Neural progenitor cell (in vitro differentiated cells): ENCODE measurements at regions not wholly inside any gene's neighbourhood (a gene's known extent, or its start where the extent isn't known, plus 50 kb on each side); places are given as distances from the start of the nearest gene placed in this dataset.

Experiments
- DNase-seq: peaks from one replicate; pipeline ENCODE4 v3.0.0-alpha.2; 2016; ENCODE audit warnings: low spot score
- H2AFZ ChIP-seq: fragments of 200-600 bp; sonication (generic); replicated peaks from 2 replicates; pipeline ENCODE4 v1.6.1; 2016; ENCODE audit warnings: antibody characterized with exemption
- H3F3A ChIP-seq: fragments of 200-600 bp; sonication (generic); 2 replicates; pipeline ENCODE4 v1.6.1; 2016; ENCODE audit warnings: antibody characterized with exemption, low read depth
- H3K27ac ChIP-seq: fragments of 200-600 bp; sonication (generic); 2 replicates; pipeline ENCODE4 v1.5.1; 2016; ENCODE audit warnings: mild to moderate bottlenecking
- H3K27me3 ChIP-seq: fragments of 200-600 bp; sonication (generic); 2 replicates; pipeline ENCODE4 v1.6.1; 2016; ENCODE audit warnings: mild to moderate bottlenecking, moderate library complexity
- H3K36me3 ChIP-seq: fragments of 200-600 bp; sonication (generic); 2 replicates; pipeline ENCODE4 v1.5.1; 2016
- H3K4me1 ChIP-seq: fragments of 200-600 bp; sonication (generic); 2 replicates; pipeline ENCODE4 v1.6.1; 2016; ENCODE audit warnings: mixed run types
- H3K4me2 ChIP-seq: fragments of 200-600 bp; sonication (generic); 2 replicates; pipeline ENCODE4 v1.6.1; 2016
- H3K4me3 ChIP-seq: fragments of 200-600 bp; sonication (generic); 2 replicates; pipeline ENCODE4 v1.5.1; 2016
- H3K79me2 ChIP-seq: fragments of 200-600 bp; sonication (generic); 2 replicates; pipeline ENCODE4 v1.6.1; 2016; ENCODE audit warnings: low read depth
- H3K9ac ChIP-seq: fragments of 200-600 bp; sonication (generic); 2 replicates; pipeline ENCODE4 v1.6.1; 2016
- H3K9me3 ChIP-seq: fragments of 200-600 bp; sonication (generic); 2 replicates; pipeline ENCODE4 v1.5.1; 2016; ENCODE audit warnings: low read depth
- H4K20me1 ChIP-seq: fragments of 200-600 bp; sonication (generic); 2 replicates; pipeline ENCODE4 v1.6.1; 2016; ENCODE audit warnings: low read depth
- H3K27ac Mint-ChIP-seq: 3 replicates; pipeline ENCODE4 v1.8.0; 2021; ENCODE audit warnings: mixed read lengths
- H3K27me3 Mint-ChIP-seq: 2 replicates; pipeline ENCODE4 v1.8.0; 2022; ENCODE audit warnings: low read depth, mild to moderate bottlenecking, inconsistent platforms, moderate library complexity, mixed read lengths; ENCODE audit not compliant: insufficient read depth
- H3K36me3 Mint-ChIP-seq: 3 replicates; pipeline ENCODE4 v1.8.0; 2021; ENCODE audit warnings: mixed read lengths
- H3K4me1 Mint-ChIP-seq: 3 replicates; pipeline ENCODE4 v1.8.0; 2021; ENCODE audit warnings: mixed read lengths
- H3K4me3 Mint-ChIP-seq: 3 replicates; pipeline ENCODE4 v1.8.0; 2021; ENCODE audit warnings: mild to moderate bottlenecking, moderate library complexity, mixed read lengths
- H3K9me3 Mint-ChIP-seq: 3 replicates; pipeline ENCODE4 v1.8.0; 2020; ENCODE audit warnings: mixed read lengths
- CTCF ChIP-seq: fragments of 200-600 bp; sonication (generic); IDR thresholded peaks from 2 replicates; pipeline ENCODE4 v1.5.1; 2017; ENCODE audit warnings: antibody characterized with exemption, mild to moderate bottlenecking
- EZH2 ChIP-seq: fragments of 200-600 bp; sonication (generic); IDR thresholded peaks from 2 replicates; pipeline ENCODE4 v1.6.1; 2017; ENCODE audit warnings: antibody characterized with exemption, mild to moderate bottlenecking, moderate library complexity
- EZH2phosphoT487 ChIP-seq: fragments of 200-600 bp; sonication (generic); IDR thresholded peaks from 2 replicates; pipeline ENCODE4 v1.6.1; 2017; ENCODE audit warnings: antibody characterized with exemption

GRCh38 chr3:180329847-180330246, 272.1 kb upstream of the TTC14 start:
- H2AFZ ChIP-seq: no peak overlapping the region

GRCh38 chr3:180330440-180330839, 271.5 kb upstream of the TTC14 start:
- Histone ChIP-seq H3K27ac (no peak overlapping the region), H3K9me3 (no peaks in the 10 kb centered on the region), H4K20me1 (no peaks in the 10 kb centered on the region), H3K27me3 (no peaks in the 10 kb centered on the region), H3K4me1 (no peaks in the 10 kb centered on the region), H3F3A (no peaks in the 10 kb centered on the region), H3K9ac (no peak overlapping the region), H3K36me3 (no peaks in the 10 kb centered on the region), H2AFZ (no peak overlapping the region), H3K79me2 (no peaks in the 10 kb centered on the region), H3K4me2 (no peak overlapping the region), H3K4me3 (no peak overlapping the region)
- no peaks in the 10 kb centered on the region for H3K27me3 Mint-ChIP-seq
- DNase-seq: no peak
- H3K9me3 Mint-ChIP-seq: no peaks in the 10 kb centered on the region
- no peak for TF ChIP-seq CTCF
- TF ChIP-seq EZH2: no peak
- no peak for TF ChIP-seq EZH2phosphoT487
- H3K4me3 Mint-ChIP-seq: no peak overlapping the region
- H3K27ac Mint-ChIP-seq: no peak overlapping the region
- no peaks in the 10 kb centered on the region for H3K4me1 Mint-ChIP-seq
- H3K36me3 Mint-ChIP-seq: no peaks in the 10 kb centered on the region

More at GRCh38 chr3:180329847-180330246, 272.1 kb upstream of the TTC14 start:
- Histone ChIP-seq H3K4me1 (no peaks in the 10 kb centered on the region), H3K27me3 (no peaks in the 10 kb centered on the region), H3K27ac (no peak overlapping the region), H3K79me2 (no peaks in the 10 kb centered on the region), H3K9me3 (no peaks in the 10 kb centered on the region), H3K9ac (no peak overlapping the region), H4K20me1 (no peaks in the 10 kb centered on the region), H3K4me3 (no peak overlapping the region), H3K4me2 (no peak overlapping the region), H3K36me3 (no peaks in the 10 kb centered on the region), H3F3A (no peaks in the 10 kb centered on the region)
- Mint-ChIP-seq H3K36me3 (no peaks in the 10 kb centered on the region), H3K27ac (no peak overlapping the region), H3K4me3 (no peak overlapping the region), H3K27me3 (no peaks in the 10 kb centered on the region), H3K9me3 (no peaks in the 10 kb centered on the region), H3K4me1 (no peaks in the 10 kb centered on the region)
- no peak for TF ChIP-seq EZH2
- no peak for DNase-seq

- Mint-ChIP-seq H3K9me3 (no peaks in the 10 kb centered on the region), H3K36me3 (no peaks in the 10 kb centered on the region), H3K27ac (no peak overlapping the region), H3K4me3 (no peak overlapping the region), H3K27me3 (peaks cover 2% of the 10 kb centered on the region), H3K4me1 (no peaks in the 10 kb centered on the region)
- Histone ChIP-seq H3K27ac (no peak overlapping the region), H4K20me1 (no peaks in the 10 kb centered on the region), H2AFZ (no peak overlapping the region), H3K4me1 (no peaks in the 10 kb centered on the region), H3K36me3 (no peaks in the 10 kb centered on the region), H3K9me3 (no peaks in the 10 kb centered on the region), H3K79me2 (no peaks in the 10 kb centered on the region), H3F3A (no peaks in the 10 kb centered on the region), H3K27me3 (no peaks in the 10 kb centered on the region), H3K4me2 (no peak overlapping the region), H3K9ac (no peak overlapping the region), H3K4me3 (no peak overlapping the region)
- DNase-seq: no peak
- TF ChIP-seq CTCF (no peak), EZH2 (no peak), EZH2phosphoT487 (no peak)
Observed at GRCh38 chr3:180332608-180333007, 269.4 kb upstream of the TTC14 start.

GRCh38 chr3:180335050-180335449, 266.9 kb upstream of the TTC14 start:
- Histone ChIP-seq H3K36me3 (no peaks in the 10 kb centered on the region), H3K9ac (no peak overlapping the region), H3K27ac (no peak overlapping the region), H3K9me3 (no peaks in the 10 kb centered on the region), H2AFZ (no peak overlapping the region), H3F3A (no peaks in the 10 kb centered on the region), H3K27me3 (no peaks in the 10 kb centered on the region), H3K4me2 (no peak overlapping the region), H3K79me2 (no peaks in the 10 kb centered on the region), H3K4me1 (no peaks in the 10 kb centered on the region), H3K4me3 (no peak overlapping the region), H4K20me1 (no peaks in the 10 kb centered on the region)
- TF ChIP-seq EZH2 (no peak), EZH2phosphoT487 (no peak), CTCF (no peak)
- peaks cover 2% of the 10 kb centered on the region for H3K27me3 Mint-ChIP-seq
- no peak overlapping the region for H3K27ac Mint-ChIP-seq
- H3K4me3 Mint-ChIP-seq: no peak overlapping the region
- DNase-seq: no peak
- no peaks in the 10 kb centered on the region for H3K9me3 Mint-ChIP-seq
- no peaks in the 10 kb centered on the region for H3K36me3 Mint-ChIP-seq
- H3K4me1 Mint-ChIP-seq: no peaks in the 10 kb centered on the region
